ENCODE measurements at regions not wholly inside any gene's neighbourhood (a gene's known extent, or its start where the extent isn't known, plus 50 kb on each side); places are given as distances from the start of the nearest gene placed in this dataset.

GRCh38 chr7:17181482-17181881 is 117.0 kb upstream of the AHR start:
- no peaks in the 10 kb centered on the region for H3K4me1 Mint-ChIP-seq
- no peak overlapping the region for H3K4me3 Mint-ChIP-seq
- no peak for DNase-seq (ENCODE audit: low read depth, low spot score)
- no peaks in the 10 kb centered on the region for H3K36me3 Mint-ChIP-seq (ENCODE audit: low read depth)
- TF ChIP-seq, protein P1, sequence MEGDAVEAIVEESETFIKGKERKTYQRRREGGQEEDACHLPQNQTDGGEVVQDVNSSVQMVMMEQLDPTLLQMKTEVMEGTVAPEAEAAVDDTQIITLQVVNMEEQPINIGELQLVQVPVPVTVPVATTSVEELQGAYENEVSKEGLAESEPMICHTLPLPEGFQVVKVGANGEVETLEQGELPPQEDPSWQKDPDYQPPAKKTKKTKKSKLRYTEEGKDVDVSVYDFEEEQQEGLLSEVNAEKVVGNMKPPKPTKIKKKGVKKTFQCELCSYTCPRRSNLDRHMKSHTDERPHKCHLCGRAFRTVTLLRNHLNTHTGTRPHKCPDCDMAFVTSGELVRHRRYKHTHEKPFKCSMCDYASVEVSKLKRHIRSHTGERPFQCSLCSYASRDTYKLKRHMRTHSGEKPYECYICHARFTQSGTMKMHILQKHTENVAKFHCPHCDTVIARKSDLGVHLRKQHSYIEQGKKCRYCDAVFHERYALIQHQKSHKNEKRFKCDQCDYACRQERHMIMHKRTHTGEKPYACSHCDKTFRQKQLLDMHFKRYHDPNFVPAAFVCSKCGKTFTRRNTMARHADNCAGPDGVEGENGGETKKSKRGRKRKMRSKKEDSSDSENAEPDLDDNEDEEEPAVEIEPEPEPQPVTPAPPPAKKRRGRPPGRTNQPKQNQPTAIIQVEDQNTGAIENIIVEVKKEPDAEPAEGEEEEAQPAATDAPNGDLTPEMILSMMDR (conservative IDR thresholded peaks at IDR 0.05) = no peak
- H3K27ac Mint-ChIP-seq (ENCODE audit: unreplicated experiment) = no peak overlapping the region
- no peaks in the 10 kb centered on the region for H3K27me3 Mint-ChIP-seq (ENCODE audit: low read depth)
- H3K9me3 Mint-ChIP-seq = peaks cover 2% of the 10 kb centered on the region

- no peak for DNase-seq (ENCODE audit: low read depth, low spot score)
- TF ChIP-seq, protein P1 (conservative IDR thresholded peaks at IDR 0.05) = no peak
- Mint-ChIP-seq H3K36me3 (ENCODE audit: low read depth) (no peaks in the 10 kb centered on the region), H3K27ac (ENCODE audit: unreplicated experiment) (no peak overlapping the region), H3K4me1 (no peaks in the 10 kb centered on the region), H3K27me3 (ENCODE audit: low read depth) (no peaks in the 10 kb centered on the region), H3K9me3 (peaks cover 2% of the 10 kb centered on the region), H3K4me3 (no peak overlapping the region)
These were observed 114.7 kb upstream of the AHR start for GRCh38 chr7:17183630-17184328.

GRCh38 chr7:17184805-17185689 is 113.4 kb upstream of the AHR start:
- Mint-ChIP-seq H3K36me3 (ENCODE audit: low read depth) (no peaks in the 10 kb centered on the region), H3K4me3 (no peak overlapping the region), H3K27ac (ENCODE audit: unreplicated experiment) (no peak overlapping the region), H3K4me1 (no peaks in the 10 kb centered on the region), H3K27me3 (ENCODE audit: low read depth) (no peaks in the 10 kb centered on the region), H3K9me3 (peaks cover 2% of the 10 kb centered on the region)
- TF ChIP-seq, protein P1 (conservative IDR thresholded peaks at IDR 0.05) = no peak
- no peak for DNase-seq (ENCODE audit: low read depth, low spot score)

DNA sequence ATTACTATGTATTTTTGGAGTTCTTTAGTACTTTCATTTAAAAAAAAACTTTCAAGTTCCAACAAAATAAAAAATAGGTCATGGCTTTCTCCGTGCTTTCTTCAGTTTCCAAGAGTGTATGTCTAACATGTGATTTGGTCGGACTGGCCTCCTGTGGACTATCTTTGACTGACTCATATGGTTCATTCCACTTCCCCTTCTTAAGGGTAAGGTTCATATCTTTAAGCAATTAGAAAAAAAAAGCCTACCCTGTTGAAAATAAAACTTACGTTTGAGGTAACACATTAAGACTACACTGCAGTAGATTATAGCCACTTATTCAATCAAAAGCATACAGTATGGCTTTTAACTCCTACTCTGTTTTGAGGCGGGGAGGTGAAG is 112.8 kb upstream of the AHR start:
- Mint-ChIP-seq H3K27me3 (ENCODE audit: low read depth) (no peaks in the 10 kb centered on the region), H3K4me1 (no peaks in the 10 kb centered on the region), H3K9me3 (peaks cover 2% of the 10 kb centered on the region), H3K27ac (ENCODE audit: unreplicated experiment) (no peak overlapping the region), H3K4me3 (no peak overlapping the region), H3K36me3 (ENCODE audit: low read depth) (no peaks in the 10 kb centered on the region)
- TF ChIP-seq, protein P1 (conservative IDR thresholded peaks at IDR 0.05) = no peak
- no peak for DNase-seq (ENCODE audit: low read depth, low spot score)

GRCh38 chr7:17186745-17187530 is 111.5 kb upstream of the AHR start:
- Mint-ChIP-seq H3K4me3 (no peak overlapping the region), H3K27me3 (ENCODE audit: low read depth) (no peaks in the 10 kb centered on the region), H3K27ac (ENCODE audit: unreplicated experiment) (no peak overlapping the region), H3K9me3 (no peaks in the 10 kb centered on the region), H3K36me3 (ENCODE audit: low read depth) (no peaks in the 10 kb centered on the region), H3K4me1 (no peaks in the 10 kb centered on the region)
- TF ChIP-seq, protein P1 (conservative IDR thresholded peaks at IDR 0.05) = no peak
- DNase-seq (ENCODE audit: low read depth, low spot score) = no peak
